SK-N-SH (cell line): ENCODE measurements at regions not wholly inside any gene's neighbourhood (a gene's known extent, or its start where the extent isn't known, plus 50 kb on each side); places are given as distances from the start of the nearest gene placed in this dataset.

Experiments used
- CTCF ChIA-PET: fragments of 300-600, 350-600 bp; formaldehyde crosslinking; extraction: SDS; loops from one replicate; lab custom pipeline; 2021; lab: Yijun Ruan, JAX
- POLR2A ChIA-PET: fragments of 350-600 bp; sonication (Branson Sonifier 250); formaldehyde crosslinking; extraction: SDS; loops from one replicate; lab custom pipeline; 2020; ENCODE audit warnings: antibody characterized with exemption, inconsistent platforms; lab: Yijun Ruan, JAX
- DNase-seq: peaks from one replicate; pipeline ENCODE4 v3.0.0; 2012
- H2AFZ ChIP-seq: fragments of 200-600 bp; sonication (generic); 2 replicates; pipeline ENCODE4 v1.8.1; 2016; ENCODE audit warnings: antibody characterized with exemption, mild to moderate bottlenecking, low read depth
- H3F3A ChIP-seq: fragments of 200-600 bp; sonication (generic); replicated peaks from 2 replicates; pipeline ENCODE3; 2016; ENCODE audit warnings: antibody characterized with exemption, mild to moderate bottlenecking; ENCODE audit not compliant: insufficient read depth
- H3K27ac ChIP-seq, 2 experiments: fragments of 200-500 bp in 1 of 2; fragments of 200-600 bp in 1 of 2; sonication (Bioruptor generic) in 1 of 2; sonication (generic), shearing (Covaris generic) in 1 of 2; 2 replicates each; pipeline versions ENCODE4 v1.5.1 to v1.6.1; 2014 to 2016; ENCODE audit warnings: low read depth in 2 of 2, inconsistent platforms in 1 of 2, low read length in 1 of 2, mild to moderate bottlenecking in 1 of 2, mixed read lengths in 1 of 2
- H3K27me3 ChIP-seq: fragments of 200-600 bp; sonication (generic), shearing (Covaris generic); 2 replicates; pipeline ENCODE4 v1.6.1; 2016; ENCODE audit warnings: mixed run types; ENCODE audit not compliant: insufficient read depth
- H3K36me3 ChIP-seq, 2 experiments: fragments of 200-500 bp in 1 of 2; fragments of 200-600 bp in 1 of 2; sonication (Bioruptor generic) in 1 of 2; sonication (generic) in 1 of 2; replicated peaks in 1 of 2; 2 replicates each; pipeline versions ENCODE3 to v1.5.1; 2014 to 2016; ENCODE audit warnings: low read length in 1 of 2, mild to moderate bottlenecking in 1 of 2; ENCODE audit not compliant: insufficient read depth in 2 of 2, control insufficient read depth in 1 of 2
- H3K4me1 ChIP-seq, 2 experiments: fragments of 200-500 bp in 1 of 2; fragments of 200-600 bp in 1 of 2; sonication (Bioruptor generic) in 1 of 2; sonication (generic), shearing (Covaris generic) in 1 of 2; 2 replicates each; pipeline versions ENCODE4 v1.5.1 to v1.6.1; 2014 to 2016; ENCODE audit warnings: low read depth in 1 of 2, low read length in 1 of 2, mixed run types in 1 of 2; ENCODE audit not compliant: insufficient read depth in 2 of 2, control insufficient read depth in 1 of 2
- H3K4me2 ChIP-seq: fragments of 200-600 bp; sonication (generic), shearing (Covaris generic); 2 replicates; pipeline ENCODE4 v1.6.1; 2017; ENCODE audit warnings: mixed run types
- H3K4me3 ChIP-seq, 2 experiments: fragments of 200-500 bp in 1 of 2; fragments of 200-600 bp in 1 of 2; sonication (Bioruptor generic) in 1 of 2; sonication (generic), shearing (Covaris generic) in 1 of 2; 2 replicates each; pipeline versions ENCODE4 v1.5.1 to v1.8.1; 2014 to 2016; ENCODE audit warnings: low read depth in 2 of 2, inconsistent platforms in 1 of 2, low read length in 1 of 2, mild to moderate bottlenecking in 1 of 2, mixed read lengths in 1 of 2, moderate library complexity in 1 of 2
- H3K79me2 ChIP-seq: fragments of 200-600 bp; sonication (generic); 2 replicates; pipeline ENCODE4 v1.8.1; 2017; ENCODE audit warnings: mild to moderate bottlenecking; ENCODE audit not compliant: insufficient read depth
- H3K9ac ChIP-seq: fragments of 200-600 bp; sonication (generic); 2 replicates; pipeline ENCODE4 v1.6.1; 2017; ENCODE audit warnings: mixed run types
- H3K9me2 ChIP-seq: fragments of 200-600 bp; sonication (generic); 2 replicates; pipeline ENCODE4 v1.6.1; 2017; ENCODE audit warnings: mixed run types
- H3K9me3 ChIP-seq: fragments of 200-600 bp; sonication (generic); 2 replicates; pipeline ENCODE4 v1.6.1; 2017; ENCODE audit warnings: mixed run types, mild to moderate bottlenecking, moderate library complexity
- H4K20me1 ChIP-seq: fragments of 200-600 bp; sonication (generic); 2 replicates; pipeline ENCODE4 v1.6.1; 2017; ENCODE audit warnings: mild to moderate bottlenecking, mixed run types; ENCODE audit not compliant: insufficient read depth
- CHD2 ChIP-seq: fragments of 150-350 bp; IDR thresholded peaks from 2 replicates; pipeline ENCODE4 v1.6.1; 2018; ENCODE audit warnings: low read length; ENCODE audit not compliant: partially characterized antibody
- ELF1 ChIP-seq: IDR thresholded peaks from 2 replicates; pipeline ENCODE4 v1.4.0; 2012
- EP300 ChIP-seq, 2 experiments: IDR thresholded peaks; 2 replicates each; pipeline versions ENCODE4 v1.4.0 to v1.6.1; 2012; ENCODE audit warnings: borderline replicate concordance in 1 of 2, low read depth in 1 of 2, low read length in 1 of 2
- FOSL2 ChIP-seq: IDR thresholded peaks from 2 replicates; pipeline ENCODE4 v1.4.0; 2012; ENCODE audit warnings: low read depth, mild to moderate bottlenecking, moderate library complexity, borderline replicate concordance
- GABPA ChIP-seq: IDR thresholded peaks from 2 replicates; pipeline ENCODE4 v1.4.0; 2012; ENCODE audit warnings: low read depth, mild to moderate bottlenecking
- MXI1 ChIP-seq: IDR thresholded peaks from 2 replicates; pipeline ENCODE4 v1.6.1; 2012; ENCODE audit warnings: mild to moderate bottlenecking, low read depth, low read length, improper control_type of control experiment
- NFIC ChIP-seq: IDR thresholded peaks from 2 replicates; pipeline ENCODE4 v1.4.0; 2012; ENCODE audit warnings: borderline replicate concordance
- POLR2AphosphoS5 ChIP-seq: IDR thresholded peaks from 2 replicates; pipeline ENCODE4 v1.6.1; 2012; ENCODE audit warnings: low read depth, low read length
- RXRA ChIP-seq: IDR thresholded peaks from 2 replicates; pipeline ENCODE4 v1.4.0; 2012; ENCODE audit warnings: low read depth, mild to moderate bottlenecking, borderline replicate concordance
- SMC3 ChIP-seq: IDR thresholded peaks from 2 replicates; pipeline ENCODE4 v1.6.1; 2012; ENCODE audit warnings: low read depth, low read length, improper control_type of control experiment
- TCF12 ChIP-seq: IDR thresholded peaks from 2 replicates; pipeline ENCODE4 v1.4.0; 2012
- YY1 ChIP-seq: IDR thresholded peaks from 2 replicates; pipeline ENCODE4 v1.4.0; 2012; ENCODE audit warnings: low read depth, mild to moderate bottlenecking
- WGBS: methylation state at CpG from one replicate; pipeline ENCODE4 v1.1.6; 2017; ENCODE audit warnings: low lambda C conversion rate; 5-methylcytosine and 5-hydroxymethylcytosine counted together
- TF ChIP-seq, protein P1 (sequence below): fragments of 150-350 bp; IDR thresholded peaks from 2 replicates; pipeline ENCODE4 v1.6.1; 2017; ENCODE audit warnings: antibody characterized with exemption, low read length, low read depth, borderline replicate concordance
- TF ChIP-seq, protein P2 (sequence below): IDR thresholded peaks from 2 replicates; pipeline ENCODE4 v1.4.0; 2012; ENCODE audit warnings: low read depth, borderline replicate concordance
- TF ChIP-seq, protein P3 (sequence below): fragments of 200-600 bp; sonication (generic); IDR thresholded peaks from 2 replicates; pipeline ENCODE4 v1.6.1; 2017; ENCODE audit warnings: antibody characterized with exemption, mild to moderate bottlenecking, moderate library complexity
- TF ChIP-seq, protein P4 (sequence below): fragments of 150-350 bp; IDR thresholded peaks from 2 replicates; pipeline ENCODE4 v1.6.1; 2016; ENCODE audit warnings: mild to moderate bottlenecking, low read depth, low read length
- TF ChIP-seq, protein P5 (sequence below): IDR thresholded peaks from 2 replicates; pipeline ENCODE4 v1.6.1; 2012; ENCODE audit warnings: mild to moderate bottlenecking, low read depth, low read length, moderate library complexity

DNA sequence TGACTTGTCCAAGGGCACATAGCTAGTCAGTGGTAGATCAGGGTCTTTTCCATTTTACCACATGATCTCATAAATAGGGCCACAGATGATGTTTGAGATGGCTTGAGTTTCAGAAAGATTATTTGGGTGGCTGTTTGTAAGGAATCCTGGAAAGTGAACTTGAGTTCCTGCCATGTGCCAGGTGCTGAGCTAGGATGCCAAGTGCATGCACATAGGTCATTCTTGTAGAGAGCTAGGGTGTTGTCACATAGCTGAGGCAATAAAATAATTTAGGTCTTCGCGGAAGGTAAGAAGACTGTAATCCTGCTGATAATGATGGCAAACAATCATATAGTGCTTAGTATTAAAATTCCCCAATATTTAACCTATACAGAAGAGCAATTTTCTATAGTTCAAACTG, 1162.6 kb upstream of the TENM4 start:
- no peaks in the 10 kb centered on the region for H3F3A ChIP-seq
- no peak overlapping the region for H3K27ac ChIP-seq
- no peaks in the 10 kb centered on the region for H3K79me2 ChIP-seq
- no peak overlapping the region for H2AFZ ChIP-seq
- H3K9ac ChIP-seq = no peak overlapping the region
- no peak overlapping the region for H3K4me2 ChIP-seq
- ChIA-PET POLR2A (no interaction called here), CTCF (no interaction called here)
- WGBS = 97% methylated on average over 2 of the region's 2 CpGs
- H3K9me3 ChIP-seq = no peaks in the 10 kb centered on the region
- TF ChIP-seq FOSL2 (no peak), YY1 (no peak), NFIC (no peak), CHD2 (no peak), RXRA (no peak), EP300 (IDR thresholded peaks at IDR 0.05; ENCODE audit: borderline replicate concordance in 1 of 2, low read depth in 1 of 2, low read length in 1 of 2) (no peak), POLR2AphosphoS5 (no peak), SMC3 (no peak), ELF1 (no peak), TCF12 (no peak), GABPA (no peak), MXI1 (no peak)
- TF ChIP-seq, protein P1, sequence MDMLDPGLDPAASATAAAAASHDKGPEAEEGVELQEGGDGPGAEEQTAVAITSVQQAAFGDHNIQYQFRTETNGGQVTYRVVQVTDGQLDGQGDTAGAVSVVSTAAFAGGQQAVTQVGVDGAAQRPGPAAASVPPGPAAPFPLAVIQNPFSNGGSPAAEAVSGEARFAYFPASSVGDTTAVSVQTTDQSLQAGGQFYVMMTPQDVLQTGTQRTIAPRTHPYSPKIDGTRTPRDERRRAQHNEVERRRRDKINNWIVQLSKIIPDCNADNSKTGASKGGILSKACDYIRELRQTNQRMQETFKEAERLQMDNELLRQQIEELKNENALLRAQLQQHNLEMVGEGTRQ = no peak
- TF ChIP-seq, protein P2, sequence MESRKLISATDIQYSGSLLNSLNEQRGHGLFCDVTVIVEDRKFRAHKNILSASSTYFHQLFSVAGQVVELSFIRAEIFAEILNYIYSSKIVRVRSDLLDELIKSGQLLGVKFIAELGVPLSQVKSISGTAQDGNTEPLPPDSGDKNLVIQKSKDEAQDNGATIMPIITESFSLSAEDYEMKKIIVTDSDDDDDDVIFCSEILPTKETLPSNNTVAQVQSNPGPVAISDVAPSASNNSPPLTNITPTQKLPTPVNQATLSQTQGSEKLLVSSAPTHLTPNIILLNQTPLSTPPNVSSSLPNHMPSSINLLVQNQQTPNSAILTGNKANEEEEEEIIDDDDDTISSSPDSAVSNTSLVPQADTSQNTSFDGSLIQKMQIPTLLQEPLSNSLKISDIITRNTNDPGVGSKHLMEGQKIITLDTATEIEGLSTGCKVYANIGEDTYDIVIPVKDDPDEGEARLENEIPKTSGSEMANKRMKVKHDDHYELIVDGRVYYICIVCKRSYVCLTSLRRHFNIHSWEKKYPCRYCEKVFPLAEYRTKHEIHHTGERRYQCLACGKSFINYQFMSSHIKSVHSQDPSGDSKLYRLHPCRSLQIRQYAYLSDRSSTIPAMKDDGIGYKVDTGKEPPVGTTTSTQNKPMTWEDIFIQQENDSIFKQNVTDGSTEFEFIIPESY = no peak
- TF ChIP-seq, protein P3, sequence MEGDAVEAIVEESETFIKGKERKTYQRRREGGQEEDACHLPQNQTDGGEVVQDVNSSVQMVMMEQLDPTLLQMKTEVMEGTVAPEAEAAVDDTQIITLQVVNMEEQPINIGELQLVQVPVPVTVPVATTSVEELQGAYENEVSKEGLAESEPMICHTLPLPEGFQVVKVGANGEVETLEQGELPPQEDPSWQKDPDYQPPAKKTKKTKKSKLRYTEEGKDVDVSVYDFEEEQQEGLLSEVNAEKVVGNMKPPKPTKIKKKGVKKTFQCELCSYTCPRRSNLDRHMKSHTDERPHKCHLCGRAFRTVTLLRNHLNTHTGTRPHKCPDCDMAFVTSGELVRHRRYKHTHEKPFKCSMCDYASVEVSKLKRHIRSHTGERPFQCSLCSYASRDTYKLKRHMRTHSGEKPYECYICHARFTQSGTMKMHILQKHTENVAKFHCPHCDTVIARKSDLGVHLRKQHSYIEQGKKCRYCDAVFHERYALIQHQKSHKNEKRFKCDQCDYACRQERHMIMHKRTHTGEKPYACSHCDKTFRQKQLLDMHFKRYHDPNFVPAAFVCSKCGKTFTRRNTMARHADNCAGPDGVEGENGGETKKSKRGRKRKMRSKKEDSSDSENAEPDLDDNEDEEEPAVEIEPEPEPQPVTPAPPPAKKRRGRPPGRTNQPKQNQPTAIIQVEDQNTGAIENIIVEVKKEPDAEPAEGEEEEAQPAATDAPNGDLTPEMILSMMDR = no peak
- TF ChIP-seq, protein P4, sequence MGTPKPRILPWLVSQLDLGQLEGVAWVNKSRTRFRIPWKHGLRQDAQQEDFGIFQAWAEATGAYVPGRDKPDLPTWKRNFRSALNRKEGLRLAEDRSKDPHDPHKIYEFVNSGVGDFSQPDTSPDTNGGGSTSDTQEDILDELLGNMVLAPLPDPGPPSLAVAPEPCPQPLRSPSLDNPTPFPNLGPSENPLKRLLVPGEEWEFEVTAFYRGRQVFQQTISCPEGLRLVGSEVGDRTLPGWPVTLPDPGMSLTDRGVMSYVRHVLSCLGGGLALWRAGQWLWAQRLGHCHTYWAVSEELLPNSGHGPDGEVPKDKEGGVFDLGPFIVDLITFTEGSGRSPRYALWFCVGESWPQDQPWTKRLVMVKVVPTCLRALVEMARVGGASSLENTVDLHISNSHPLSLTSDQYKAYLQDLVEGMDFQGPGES = no peak
- TF ChIP-seq, protein P5, sequence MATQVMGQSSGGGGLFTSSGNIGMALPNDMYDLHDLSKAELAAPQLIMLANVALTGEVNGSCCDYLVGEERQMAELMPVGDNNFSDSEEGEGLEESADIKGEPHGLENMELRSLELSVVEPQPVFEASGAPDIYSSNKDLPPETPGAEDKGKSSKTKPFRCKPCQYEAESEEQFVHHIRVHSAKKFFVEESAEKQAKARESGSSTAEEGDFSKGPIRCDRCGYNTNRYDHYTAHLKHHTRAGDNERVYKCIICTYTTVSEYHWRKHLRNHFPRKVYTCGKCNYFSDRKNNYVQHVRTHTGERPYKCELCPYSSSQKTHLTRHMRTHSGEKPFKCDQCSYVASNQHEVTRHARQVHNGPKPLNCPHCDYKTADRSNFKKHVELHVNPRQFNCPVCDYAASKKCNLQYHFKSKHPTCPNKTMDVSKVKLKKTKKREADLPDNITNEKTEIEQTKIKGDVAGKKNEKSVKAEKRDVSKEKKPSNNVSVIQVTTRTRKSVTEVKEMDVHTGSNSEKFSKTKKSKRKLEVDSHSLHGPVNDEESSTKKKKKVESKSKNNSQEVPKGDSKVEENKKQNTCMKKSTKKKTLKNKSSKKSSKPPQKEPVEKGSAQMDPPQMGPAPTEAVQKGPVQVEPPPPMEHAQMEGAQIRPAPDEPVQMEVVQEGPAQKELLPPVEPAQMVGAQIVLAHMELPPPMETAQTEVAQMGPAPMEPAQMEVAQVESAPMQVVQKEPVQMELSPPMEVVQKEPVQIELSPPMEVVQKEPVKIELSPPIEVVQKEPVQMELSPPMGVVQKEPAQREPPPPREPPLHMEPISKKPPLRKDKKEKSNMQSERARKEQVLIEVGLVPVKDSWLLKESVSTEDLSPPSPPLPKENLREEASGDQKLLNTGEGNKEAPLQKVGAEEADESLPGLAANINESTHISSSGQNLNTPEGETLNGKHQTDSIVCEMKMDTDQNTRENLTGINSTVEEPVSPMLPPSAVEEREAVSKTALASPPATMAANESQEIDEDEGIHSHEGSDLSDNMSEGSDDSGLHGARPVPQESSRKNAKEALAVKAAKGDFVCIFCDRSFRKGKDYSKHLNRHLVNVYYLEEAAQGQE = no peak
- H4K20me1 ChIP-seq = no peaks in the 10 kb centered on the region
- H3K27me3 ChIP-seq = no peaks in the 10 kb centered on the region
- H3K36me3 ChIP-seq = no peaks in the 10 kb centered on the region
- no peak overlapping the region for H3K4me3 ChIP-seq
- no peaks in the 10 kb centered on the region for H3K9me2 ChIP-seq
- H3K4me1 ChIP-seq = no peaks in the 10 kb centered on the region
- DNase-seq = no peak
